Esophagus muscularis mucosa (tissue), 3 donors: ENCODE measurements at regions not wholly inside any gene's neighbourhood (a gene's known extent, or its start where the extent isn't known, plus 50 kb on each side); places are given as distances from the start of the nearest gene placed in this dataset.

Experiments
- POLR2AphosphoS5 ChIP-seq, 2 donors: sonication (generic); formaldehyde crosslinking; IDR thresholded peaks; one replicate each; pipeline ENCODE4 v1.6.1; 2017; ENCODE audit warnings: antibody characterized with exemption in 2 of 2
- TF ChIP-seq, protein P1 (sequence below), 3 experiments: fragments of 200-600 bp in 2 of 3; fragments of 450-650 bp in 1 of 3; sonication (generic) in 2 of 3; IDR thresholded peaks; one replicate each; pipeline ENCODE4 v1.5.1; 2017 to 2019; ENCODE audit warnings: antibody characterized with exemption in 3 of 3, mild to moderate bottlenecking in 2 of 3, moderate library complexity in 1 of 3

DNA sequence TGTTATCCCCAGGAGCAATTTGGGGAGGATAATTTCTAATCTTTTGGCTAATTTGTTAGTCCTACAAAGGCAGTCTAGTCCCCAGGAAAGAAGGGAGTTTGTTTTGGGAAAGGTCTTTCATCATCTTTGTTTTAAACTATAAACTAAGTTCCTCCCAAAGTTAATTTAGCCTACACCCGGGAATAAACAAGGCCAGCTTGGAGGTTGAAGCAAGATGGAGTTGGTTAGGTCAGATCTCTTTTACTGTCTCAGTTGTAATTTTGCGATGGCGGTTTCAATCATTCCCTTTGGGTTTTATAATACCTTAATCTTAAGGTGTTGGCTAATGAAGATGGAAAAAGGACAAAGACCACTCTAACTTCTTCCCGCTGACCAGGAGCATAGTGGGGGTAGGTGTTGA lies 166.4 kb upstream of the NAMPT start:
- TF ChIP-seq, protein P1, sequence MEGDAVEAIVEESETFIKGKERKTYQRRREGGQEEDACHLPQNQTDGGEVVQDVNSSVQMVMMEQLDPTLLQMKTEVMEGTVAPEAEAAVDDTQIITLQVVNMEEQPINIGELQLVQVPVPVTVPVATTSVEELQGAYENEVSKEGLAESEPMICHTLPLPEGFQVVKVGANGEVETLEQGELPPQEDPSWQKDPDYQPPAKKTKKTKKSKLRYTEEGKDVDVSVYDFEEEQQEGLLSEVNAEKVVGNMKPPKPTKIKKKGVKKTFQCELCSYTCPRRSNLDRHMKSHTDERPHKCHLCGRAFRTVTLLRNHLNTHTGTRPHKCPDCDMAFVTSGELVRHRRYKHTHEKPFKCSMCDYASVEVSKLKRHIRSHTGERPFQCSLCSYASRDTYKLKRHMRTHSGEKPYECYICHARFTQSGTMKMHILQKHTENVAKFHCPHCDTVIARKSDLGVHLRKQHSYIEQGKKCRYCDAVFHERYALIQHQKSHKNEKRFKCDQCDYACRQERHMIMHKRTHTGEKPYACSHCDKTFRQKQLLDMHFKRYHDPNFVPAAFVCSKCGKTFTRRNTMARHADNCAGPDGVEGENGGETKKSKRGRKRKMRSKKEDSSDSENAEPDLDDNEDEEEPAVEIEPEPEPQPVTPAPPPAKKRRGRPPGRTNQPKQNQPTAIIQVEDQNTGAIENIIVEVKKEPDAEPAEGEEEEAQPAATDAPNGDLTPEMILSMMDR (IDR thresholded peaks at IDR 0.05): no peak
- no peak for TF ChIP-seq POLR2AphosphoS5 (IDR thresholded peaks at IDR 0.05)
